CD8-positive, alpha-beta memory T cell (primary cell): ENCODE measurements at regions not wholly inside any gene's neighbourhood (a gene's known extent, or its start where the extent isn't known, plus 50 kb on each side); places are given as distances from the start of the nearest gene placed in this dataset.

Experiments used
- CTCF ChIA-PET: fragments of 350-600 bp; sonication (Branson Sonifier 250); formaldehyde crosslinking; loops from one replicate; lab custom pipeline; 2021; ENCODE audit warnings: antibody characterized with exemption; lab: Charles Lee
- POLR2A ChIA-PET: fragments of 350-600 bp; sonication (Branson Sonifier 250); formaldehyde crosslinking; loops from one replicate; lab custom pipeline; 2021; ENCODE audit warnings: antibody characterized with exemption; lab: Charles Lee
- DNase-seq, 5 donors: peaks; one replicate each; pipeline versions ENCODE4 v3.0.0 to v3.0.0-alpha.2; 2020 to 2022; ENCODE audit warnings: mixed read lengths in 1 of 5
- H3K27ac ChIP-seq: one replicate; pipeline ENCODE4 v1.7.0; 2013; ENCODE audit warnings: low read depth, mild to moderate bottlenecking, low read length, moderate library complexity
- H3K27me3 ChIP-seq: 2 replicates; pipeline ENCODE4 v1.7.0; 2013; ENCODE audit warnings: low read length, mild to moderate bottlenecking; ENCODE audit not compliant: insufficient read depth, poor library complexity, severe bottlenecking
- H3K36me3 ChIP-seq: 2 replicates; pipeline ENCODE4 v1.7.0; 2013; ENCODE audit warnings: mild to moderate bottlenecking, low read length, moderate library complexity; ENCODE audit not compliant: insufficient read depth
- H3K4me1 ChIP-seq: 2 replicates; pipeline ENCODE4 v1.7.0; 2013; ENCODE audit warnings: mild to moderate bottlenecking, low read length, moderate library complexity; ENCODE audit not compliant: insufficient read depth
- H3K4me3 ChIP-seq: 2 replicates; pipeline ENCODE4 v1.7.0; 2013; ENCODE audit warnings: mild to moderate bottlenecking, low read length
- H3K9me3 ChIP-seq: 2 replicates; pipeline ENCODE4 v1.7.0; 2013; ENCODE audit warnings: mild to moderate bottlenecking, low read length
- H3K27ac Mint-ChIP-seq, 8 donors: one replicate each; pipeline ENCODE4 v1.8.0; 2020 to 2021; ENCODE audit warnings: mixed read lengths in 8 of 8, mild to moderate bottlenecking in 6 of 8, inconsistent platforms in 3 of 8, moderate library complexity in 3 of 8
- H3K27me3 Mint-ChIP-seq, 2 donors: one replicate each; pipeline ENCODE4 v1.8.0; 2020 to 2021; ENCODE audit warnings: mixed read lengths in 2 of 2, mild to moderate bottlenecking in 1 of 2, moderate library complexity in 1 of 2
- H3K36me3 Mint-ChIP-seq, 3 donors: one replicate each; pipeline ENCODE4 v1.8.0; 2020 to 2021; ENCODE audit warnings: mixed read lengths in 3 of 3, inconsistent platforms in 1 of 3, mild to moderate bottlenecking in 1 of 3
- H3K4me1 Mint-ChIP-seq, 3 donors: one replicate each; pipeline ENCODE4 v1.8.0; 2020 to 2021; ENCODE audit warnings: mixed read lengths in 3 of 3, inconsistent platforms in 1 of 3, mild to moderate bottlenecking in 1 of 3
- H3K4me3 Mint-ChIP-seq, 7 donors: one replicate each; pipeline ENCODE4 v1.8.0; 2020 to 2021; ENCODE audit warnings: mixed read lengths in 7 of 7, mild to moderate bottlenecking in 6 of 7, moderate library complexity in 4 of 7, inconsistent platforms in 2 of 7
- H3K9me3 Mint-ChIP-seq, 5 donors: one replicate each; pipeline ENCODE4 v1.8.0; 2020 to 2022; ENCODE audit warnings: mixed read lengths in 5 of 5, mild to moderate bottlenecking in 3 of 5, moderate library complexity in 2 of 5, inconsistent platforms in 1 of 5

- ChIA-PET CTCF (no interaction called here), POLR2A (no interaction called here)
- no peaks in the 10 kb centered on the region for H3K9me3 ChIP-seq
- Mint-ChIP-seq H3K27me3 (peaks cover 8 to 16% of the 10 kb centered on the region in 2 donors), H3K27ac (no peak overlapping the region), H3K4me1 (peaks cover 19 to 25% (median 20%) of the 10 kb centered on the region in 3 donors), H3K9me3 (no peaks in the 10 kb centered on the region), H3K36me3 (peaks cover 0 to under 1% (median 0%) of the 10 kb centered on the region in 3 donors), H3K4me3 (no peak overlapping the region)
- no peak overlapping the region for H3K4me3 ChIP-seq
- H3K4me1 ChIP-seq, result peaks cover 21% of the 10 kb centered on the region
- H3K27me3 ChIP-seq, result no peaks in the 10 kb centered on the region
- DNase-seq, result no peak
- H3K36me3 ChIP-seq, result no peaks in the 10 kb centered on the region
- H3K27ac ChIP-seq, result no peak overlapping the region
Measured at GRCh38 chr15:70269991-70270751, 172.5 kb upstream of the TLE3 start.

- H3K4me1 ChIP-seq, result peaks cover 21% of the 10 kb centered on the region
- POLR2A ChIA-PET, result no interaction called here
- H3K4me3 ChIP-seq, result no peak overlapping the region
- Mint-ChIP-seq H3K9me3 (no peaks in the 10 kb centered on the region), H3K4me1 (peaks cover 19 to 25% (median 20%) of the 10 kb centered on the region in 3 donors), H3K27ac (peak overlapping the region in 1 of 8 donors; percentile 40), H3K27me3 (peaks cover 8 to 16% of the 10 kb centered on the region in 2 donors), H3K4me3 (no peak overlapping the region), H3K36me3 (no peaks in the 10 kb centered on the region)
- H3K27ac ChIP-seq, result no peak overlapping the region
- CTCF ChIA-PET, result no interaction called here
- no peaks in the 10 kb centered on the region for H3K9me3 ChIP-seq
- no peaks in the 10 kb centered on the region for H3K36me3 ChIP-seq
- no peaks in the 10 kb centered on the region for H3K27me3 ChIP-seq
- DNase-seq, result no peak
Measured at GRCh38 chr15:70269311-70269911, 171.7 kb upstream of the TLE3 start.

GRCh38 chr15:70268698-70269251 is 171.1 kb upstream of the TLE3 start:
- CTCF ChIA-PET, result no interaction called here
- POLR2A ChIA-PET, result no interaction called here
- no peak overlapping the region for H3K27ac Mint-ChIP-seq
- no peaks in the 10 kb centered on the region for H3K9me3 Mint-ChIP-seq
- Histone ChIP-seq H3K4me3 (no peak overlapping the region), H3K27ac (no peak overlapping the region), H3K27me3 (no peaks in the 10 kb centered on the region), H3K36me3 (no peaks in the 10 kb centered on the region), H3K4me1 (peaks cover 21% of the 10 kb centered on the region), H3K9me3 (no peaks in the 10 kb centered on the region)
- DNase-seq, result no peak
- H3K36me3 Mint-ChIP-seq, result no peaks in the 10 kb centered on the region
- H3K4me3 Mint-ChIP-seq, result no peak overlapping the region
- H3K27me3 Mint-ChIP-seq, result peaks cover 8 to 16% of the 10 kb centered on the region in 2 donors
- H3K4me1 Mint-ChIP-seq, result peaks cover 19 to 25% (median 20%) of the 10 kb centered on the region in 3 donors

DNA sequence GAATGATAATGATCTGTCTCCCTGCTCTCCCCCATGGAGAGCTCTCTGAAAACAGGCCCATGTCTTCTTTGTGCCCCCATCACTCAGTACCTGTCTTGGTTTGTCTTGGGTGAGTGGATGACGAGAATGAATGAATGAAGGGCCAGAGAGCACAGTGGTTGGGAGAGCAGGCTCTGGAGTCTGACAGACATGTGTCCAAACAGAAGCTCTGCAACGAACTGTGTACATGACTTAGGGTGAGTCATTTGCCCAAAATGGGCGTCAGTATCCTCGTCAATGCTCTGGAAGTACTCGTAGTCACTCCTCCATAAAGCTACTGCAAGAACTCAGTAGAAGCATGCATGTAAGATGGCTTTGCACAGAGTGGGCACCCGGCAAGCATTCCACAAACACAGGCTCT is 170.2 kb upstream of the TLE3 start:
- peaks cover 21% of the 10 kb centered on the region for H3K4me1 ChIP-seq
- ChIA-PET POLR2A (no interaction called here), CTCF (interaction anchor here (1.1 kb wide), 1 partner anchor 16 kb away, joined by 3 read pairs; no protein-coding TSS in a partner anchor)

DNA sequence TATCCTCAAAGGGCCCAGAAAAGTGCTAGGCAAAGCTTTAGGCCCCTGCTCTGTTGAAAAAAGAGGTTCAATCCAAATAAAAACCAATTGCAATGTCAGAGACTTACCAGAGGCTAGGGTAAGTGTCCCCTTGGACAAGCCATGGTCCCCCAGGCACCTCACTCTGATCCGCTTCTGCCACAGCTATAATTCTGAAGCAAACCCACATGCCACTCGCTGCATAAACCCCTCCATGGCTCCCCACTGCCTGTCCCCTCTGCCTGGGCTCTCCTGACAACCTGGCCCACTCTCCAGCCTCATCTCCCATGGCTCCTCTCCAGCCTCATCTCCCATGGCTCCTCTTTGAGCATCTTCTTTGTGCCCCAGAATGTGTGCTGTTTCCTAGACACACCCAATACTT is 169.6 kb upstream of the TLE3 start:
- H3K27ac ChIP-seq, result no peak overlapping the region
- ChIA-PET CTCF (interaction anchor here (1.1 kb wide), 1 partner anchor 16 kb away, joined by 3 read pairs; no protein-coding TSS in a partner anchor), POLR2A (no interaction called here)
- peak overlapping the region in 2 of 8 donors; percentile 21 to 38 for H3K27ac Mint-ChIP-seq
- H3K4me3 Mint-ChIP-seq, result peak overlapping the region in 4 of 7 donors; percentile 3 to 55 (median 37)
- no peak for DNase-seq
- H3K9me3 ChIP-seq, result no peaks in the 10 kb centered on the region
- peaks cover 19 to 32% (median 20%) of the 10 kb centered on the region in 3 donors for H3K4me1 Mint-ChIP-seq
- peaks cover 21% of the 10 kb centered on the region for H3K4me1 ChIP-seq
- H3K36me3 ChIP-seq, result no peaks in the 10 kb centered on the region
- H3K27me3 Mint-ChIP-seq, result peaks cover 4 to 14% of the 10 kb centered on the region in 2 donors
- no peaks in the 10 kb centered on the region for H3K9me3 Mint-ChIP-seq
- no peak overlapping the region for H3K4me3 ChIP-seq
- H3K27me3 ChIP-seq, result no peaks in the 10 kb centered on the region
- H3K36me3 Mint-ChIP-seq, result no peaks in the 10 kb centered on the region

More for the DNA sequence above, 170.2 kb upstream of the TLE3 start:
- peaks cover 19 to 28% (median 20%) of the 10 kb centered on the region in 3 donors for H3K4me1 Mint-ChIP-seq
- Histone ChIP-seq H3K27ac (no peak overlapping the region), H3K27me3 (no peaks in the 10 kb centered on the region), H3K36me3 (no peaks in the 10 kb centered on the region), H3K9me3 (no peaks in the 10 kb centered on the region), H3K4me3 (no peak overlapping the region)
- no peaks in the 10 kb centered on the region for H3K9me3 Mint-ChIP-seq
- H3K27ac Mint-ChIP-seq, result peak overlapping the region in 1 of 8 donors; percentile 21
- H3K36me3 Mint-ChIP-seq, result no peaks in the 10 kb centered on the region
- peaks cover 8 to 16% of the 10 kb centered on the region in 2 donors for H3K27me3 Mint-ChIP-seq
- H3K4me3 Mint-ChIP-seq, result peak overlapping the region in 3 of 7 donors; percentile 1 to 54 (median 3)
- DNase-seq, result no peak

DNA sequence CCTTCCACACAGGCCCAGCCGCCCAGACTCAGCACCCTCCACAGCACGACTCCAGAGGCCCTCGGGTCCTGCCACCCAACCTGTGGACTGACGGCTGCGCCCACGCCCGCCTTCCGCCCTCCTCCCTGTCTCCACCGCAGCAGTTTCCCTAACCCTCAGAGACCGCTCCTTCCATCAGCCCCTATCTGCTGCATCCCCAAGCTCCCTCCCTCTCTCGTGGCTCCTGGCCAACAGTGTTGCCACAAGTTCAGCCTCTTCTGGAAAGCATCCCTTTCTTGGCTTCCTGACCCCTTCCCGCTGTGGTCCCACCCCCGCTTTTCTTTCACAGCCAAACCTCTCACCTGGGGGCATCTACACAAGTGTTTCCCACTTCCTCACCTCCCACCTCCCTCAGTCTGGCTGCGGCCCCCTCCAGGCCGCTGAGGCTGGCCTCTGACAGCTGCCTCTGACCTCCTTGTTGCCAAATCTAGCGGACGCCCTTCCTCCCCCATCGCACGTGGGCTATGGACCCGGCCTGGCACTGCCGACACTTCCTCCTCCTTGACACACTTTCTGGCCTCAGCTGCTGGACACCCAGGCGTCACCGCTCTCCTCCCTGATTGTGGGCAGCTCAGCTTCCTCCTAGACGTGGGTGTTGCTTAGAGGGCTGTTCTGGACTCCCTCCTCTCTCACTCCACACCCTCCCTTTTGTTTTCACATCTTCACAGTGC is 168.8 kb upstream of the TLE3 start:
- Histone ChIP-seq H3K27me3 (no peaks in the 10 kb centered on the region), H3K36me3 (no peaks in the 10 kb centered on the region), H3K4me3 (no peak overlapping the region), H3K9me3 (no peaks in the 10 kb centered on the region), H3K4me1 (peaks cover 21% of the 10 kb centered on the region), H3K27ac (no peak overlapping the region)
- peak overlapping the region in 6 of 7 donors; percentile 27 to 71 (median 53) for H3K4me3 Mint-ChIP-seq
- H3K4me1 Mint-ChIP-seq, result peaks cover 19 to 39% (median 25%) of the 10 kb centered on the region in 3 donors
- H3K36me3 Mint-ChIP-seq, result no peaks in the 10 kb centered on the region
- H3K9me3 Mint-ChIP-seq, result no peaks in the 10 kb centered on the region
- H3K27ac Mint-ChIP-seq, result peak overlapping the region in 6 of 8 donors; percentile 1 to 85 (median 65)
- DNase-seq, result peak in 1 of 5 donors; percentile 21
- peaks cover 4 to 14% of the 10 kb centered on the region in 2 donors for H3K27me3 Mint-ChIP-seq
- POLR2A ChIA-PET, result no interaction called here
- CTCF ChIA-PET, result no interaction called here

GRCh38 chr15:70265986-70266385 is 168.3 kb upstream of the TLE3 start:
- DNase-seq, result no peak
- H3K27me3 ChIP-seq, result no peaks in the 10 kb centered on the region
- H3K4me1 ChIP-seq, result peaks cover 21% of the 10 kb centered on the region
- H3K4me3 ChIP-seq, result no peak overlapping the region
- H3K9me3 Mint-ChIP-seq, result no peaks in the 10 kb centered on the region
- peaks cover 4 to 14% of the 10 kb centered on the region in 2 donors for H3K27me3 Mint-ChIP-seq
- ChIA-PET POLR2A (no interaction called here), CTCF (no interaction called here)
- H3K27ac Mint-ChIP-seq, result peak overlapping the region in 1 of 8 donors; percentile 77
- H3K36me3 ChIP-seq, result no peaks in the 10 kb centered on the region
- H3K27ac ChIP-seq, result no peak overlapping the region
- H3K4me1 Mint-ChIP-seq, result peaks cover 19 to 41% (median 25%) of the 10 kb centered on the region in 3 donors
- H3K36me3 Mint-ChIP-seq, result no peaks in the 10 kb centered on the region
- H3K9me3 ChIP-seq, result no peaks in the 10 kb centered on the region
- no peak overlapping the region for H3K4me3 Mint-ChIP-seq
